Choroid plexus epithelial cell (primary cell): ENCODE measurements at regions not wholly inside any gene's neighbourhood (a gene's known extent, or its start where the extent isn't known, plus 50 kb on each side); places are given as distances from the start of the nearest gene placed in this dataset.

Experiments used
- DNase-seq: peaks from one replicate; pipeline ENCODE4 v3.0.0-alpha.2; 2010; ENCODE audit warnings: low read depth
- H3K4me3 ChIP-seq: 2 replicates; pipeline ENCODE4 v1.5.1; 2011; ENCODE audit warnings: low read depth, mild to moderate bottlenecking, control low read depth, low read length, moderate library complexity
- CTCF ChIP-seq: conservative IDR thresholded peaks from 2 replicates; pipeline ENCODE4 v1.5.1; 2011; ENCODE audit warnings: low read depth, mild to moderate bottlenecking, control low read depth, inconsistent platforms, low read length, moderate library complexity

- DNase-seq = no peak
- H3K4me3 ChIP-seq = no peak overlapping the region
- TF ChIP-seq CTCF = no peak
Observed at GRCh38 chr10:128466831-128467371, 340.7 kb upstream of the MKI67 start.

- no peak for DNase-seq
- no peak overlapping the region for H3K4me3 ChIP-seq
- TF ChIP-seq CTCF = no peak
Observed at GRCh38 chr10:128468462-128468861, 342.2 kb upstream of the MKI67 start.

- DNase-seq = no peak
- TF ChIP-seq CTCF = no peak
- no peak overlapping the region for H3K4me3 ChIP-seq
Observed at GRCh38 chr10:128469515-128469914, 343.3 kb upstream of the MKI67 start.

- no peak for DNase-seq
- no peak for TF ChIP-seq CTCF
- H3K4me3 ChIP-seq = no peak overlapping the region
Observed at GRCh38 chr10:128470321-128470965, 344.2 kb upstream of the MKI67 start.

- no peak overlapping the region for H3K4me3 ChIP-seq
- no peak for DNase-seq
- no peak for TF ChIP-seq CTCF
Observed at GRCh38 chr10:128471151-128471550, 344.9 kb upstream of the MKI67 start.

GRCh38 chr10:128472196-128472595 is 346.0 kb upstream of the MKI67 start:
- no peak for TF ChIP-seq CTCF
- H3K4me3 ChIP-seq = no peak overlapping the region
- no peak for DNase-seq

GRCh38 chr10:128473396-128473795 is 347.2 kb upstream of the MKI67 start:
- H3K4me3 ChIP-seq = no peak overlapping the region
- no peak for TF ChIP-seq CTCF
- no peak for DNase-seq
